Muscle of leg (tissue), 3 donors: ENCODE measurements at regions not wholly inside any gene's neighbourhood (a gene's known extent, or its start where the extent isn't known, plus 50 kb on each side); places are given as distances from the start of the nearest gene placed in this dataset.
A peak's percentile ranks its signal among the peaks of the same experiment; 100 is the strongest.

Source experiments
- DNase-seq: peaks from one replicate; pipeline ENCODE4 v3.0.0; 2013
- H3K27ac ChIP-seq: one replicate; pipeline ENCODE4 v1.5.1; 2013; ENCODE audit warnings: mild to moderate bottlenecking, low read length, control low read depth
- H3K27me3 ChIP-seq: one replicate; pipeline ENCODE4 v1.6.1; 2013; ENCODE audit warnings: low read length; ENCODE audit not compliant: control insufficient read depth, insufficient read depth
- H3K36me3 ChIP-seq: one replicate; pipeline ENCODE4 v1.6.1; 2013; ENCODE audit warnings: low read length; ENCODE audit not compliant: control insufficient read depth, insufficient read depth
- H3K4me1 ChIP-seq: one replicate; pipeline ENCODE4 v1.6.1; 2013; ENCODE audit warnings: low read length; ENCODE audit not compliant: control insufficient read depth, insufficient read depth
- H3K4me3 ChIP-seq: one replicate; pipeline ENCODE4 v1.5.1; 2013; ENCODE audit warnings: low read length, control low read depth
- H3K9me3 ChIP-seq: replicated peaks from 2 replicates; pipeline ENCODE4 v1.6.1; 2013; ENCODE audit warnings: low read depth, low read length; ENCODE audit not compliant: control insufficient read depth
- WGBS: methylation state at CpG from one replicate; pipeline ENCODE4 v1.1.5; 2013; ENCODE audit warnings: missing lambda C conversion rate; ENCODE audit not compliant: insufficient coverage; 5-methylcytosine and 5-hydroxymethylcytosine counted together

DNA sequence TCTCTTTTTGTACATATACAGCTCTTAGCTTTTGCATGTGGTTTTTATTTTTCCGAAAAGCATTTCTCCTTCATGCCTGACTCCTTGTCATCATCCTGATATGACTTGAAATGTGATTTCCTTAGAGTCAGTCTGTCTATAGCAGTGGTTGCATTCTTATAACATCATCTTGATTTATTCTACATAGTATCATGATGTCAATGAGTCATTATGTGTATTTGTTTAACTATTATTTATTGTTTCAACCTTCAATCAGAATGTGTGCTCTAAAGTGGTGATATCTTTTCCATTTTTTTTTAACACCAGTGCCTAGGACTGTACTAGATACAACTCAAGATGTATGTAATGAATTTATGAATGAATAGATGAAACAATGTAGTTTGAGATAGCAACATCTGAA lies 354.9 kb upstream of the CDH8 start:
- no peak for DNase-seq
- WGBS: no CpG with 5 or more reads among the region's 1 CpG

DNA sequence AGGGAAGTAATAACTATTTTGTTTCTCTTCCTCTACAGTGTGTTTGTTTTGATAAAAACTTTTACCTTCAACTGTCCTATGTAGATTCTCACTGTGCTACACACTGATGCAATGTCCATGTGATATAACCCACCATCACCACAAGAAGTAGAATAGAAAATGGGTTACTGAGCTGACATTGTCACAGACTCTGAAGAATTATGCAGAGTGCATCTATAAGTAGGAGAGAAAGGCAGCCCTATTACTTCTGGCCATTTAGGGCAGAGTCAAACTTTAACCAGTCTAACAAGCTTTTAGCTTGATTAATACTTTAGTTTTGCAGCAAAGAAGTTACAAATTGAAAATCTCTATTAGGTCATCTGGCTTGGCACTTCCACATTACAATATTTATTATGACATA lies 354.0 kb upstream of the CDH8 start:
- H3K27me3 ChIP-seq: no peaks in the 10 kb centered on the region
- no peak for DNase-seq
- H3K4me1 ChIP-seq: no peaks in the 10 kb centered on the region
- no peak overlapping the region for H3K27ac ChIP-seq
- no peaks in the 10 kb centered on the region for H3K9me3 ChIP-seq
- H3K36me3 ChIP-seq: no peaks in the 10 kb centered on the region
- H3K4me3 ChIP-seq: no peak overlapping the region

More for the DNA sequence above, 354.9 kb upstream of the CDH8 start:
- H3K27ac ChIP-seq: no peak overlapping the region
- H3K36me3 ChIP-seq: no peaks in the 10 kb centered on the region
- H3K27me3 ChIP-seq: no peaks in the 10 kb centered on the region
- H3K4me3 ChIP-seq: no peak overlapping the region
- no peaks in the 10 kb centered on the region for H3K9me3 ChIP-seq
- H3K4me1 ChIP-seq: no peaks in the 10 kb centered on the region

DNA sequence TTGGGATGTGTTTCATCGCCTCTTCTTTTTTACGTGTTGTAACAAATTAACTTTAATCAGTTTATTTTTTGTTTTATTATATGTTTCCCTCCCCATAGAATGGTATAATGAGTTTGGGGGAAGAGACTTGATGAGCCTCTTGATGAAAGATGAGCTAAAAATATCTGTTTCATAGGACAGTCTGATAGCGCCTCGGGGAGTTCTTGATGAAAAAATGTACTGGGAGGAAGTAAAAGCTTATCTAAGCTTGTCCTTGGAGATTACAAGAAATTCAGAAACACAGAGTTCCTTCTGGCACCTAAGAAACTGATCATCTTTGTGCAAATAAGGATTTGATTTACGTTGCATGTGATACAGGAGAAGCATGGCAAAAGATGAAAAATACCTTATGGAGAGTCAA lies 350.2 kb upstream of the CDH8 start:
- H3K36me3 ChIP-seq: no peaks in the 10 kb centered on the region
- no peaks in the 10 kb centered on the region for H3K4me1 ChIP-seq
- H3K27me3 ChIP-seq: no peaks in the 10 kb centered on the region
- peak; percentile 8 for DNase-seq
- no peaks in the 10 kb centered on the region for H3K9me3 ChIP-seq
- no peak overlapping the region for H3K27ac ChIP-seq
- H3K4me3 ChIP-seq: no peak overlapping the region
- WGBS: 42% methylated on average over 3 of the region's 5 CpGs

DNA sequence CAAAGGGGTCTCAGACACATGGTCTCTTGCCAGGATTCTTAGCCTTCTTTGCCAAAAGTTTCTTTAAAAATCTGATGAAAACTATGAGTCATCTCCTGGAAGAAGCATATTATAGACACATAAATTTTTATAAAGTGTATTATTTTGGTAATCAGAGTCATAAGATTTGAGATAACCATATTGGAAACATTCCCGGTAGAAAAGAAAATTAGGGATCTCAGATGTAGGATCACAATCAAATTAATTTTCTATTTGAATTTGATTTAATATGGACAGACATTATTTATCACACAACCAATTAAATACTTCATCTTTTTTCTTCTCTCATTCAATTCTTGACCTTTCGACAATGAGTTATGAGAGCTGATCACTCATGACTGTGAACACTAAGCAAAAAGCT lies 347.7 kb upstream of the CDH8 start:
- Histone ChIP-seq H3K4me1 (no peaks in the 10 kb centered on the region), H3K27me3 (no peaks in the 10 kb centered on the region), H3K36me3 (no peaks in the 10 kb centered on the region), H3K4me3 (no peak overlapping the region), H3K9me3 (no peaks in the 10 kb centered on the region), H3K27ac (no peak overlapping the region)
- WGBS: no CpG with 5 or more reads among the region's 2 CpGs
- DNase-seq: no peak

DNA sequence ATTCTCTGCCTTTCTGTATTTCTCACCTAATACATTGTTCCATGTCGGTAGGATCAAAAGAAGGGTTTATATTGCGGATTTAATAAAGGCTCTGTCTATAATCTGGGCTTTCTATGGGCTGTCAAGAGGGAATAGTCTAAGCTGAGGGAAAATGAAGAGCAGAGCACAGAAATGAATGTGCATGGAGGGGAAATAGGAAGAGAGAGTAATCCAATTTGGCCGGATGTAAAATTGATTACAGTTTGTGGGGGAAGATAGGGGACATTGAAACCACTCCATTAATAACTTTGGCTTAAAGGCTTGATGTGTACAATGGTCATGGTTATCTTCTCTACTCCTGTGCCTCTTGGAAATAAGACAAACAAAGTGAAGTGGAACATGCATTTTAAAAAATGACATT lies 334.2 kb upstream of the CDH8 start:
- Histone ChIP-seq H3K4me1 (no peaks in the 10 kb centered on the region), H3K4me3 (no peak overlapping the region), H3K9me3 (peaks cover 2% of the 10 kb centered on the region), H3K27ac (no peak overlapping the region), H3K36me3 (no peaks in the 10 kb centered on the region), H3K27me3 (no peaks in the 10 kb centered on the region)
- no peak for DNase-seq
- no CpG with 5 or more reads among the region's 3 CpGs for WGBS

DNA sequence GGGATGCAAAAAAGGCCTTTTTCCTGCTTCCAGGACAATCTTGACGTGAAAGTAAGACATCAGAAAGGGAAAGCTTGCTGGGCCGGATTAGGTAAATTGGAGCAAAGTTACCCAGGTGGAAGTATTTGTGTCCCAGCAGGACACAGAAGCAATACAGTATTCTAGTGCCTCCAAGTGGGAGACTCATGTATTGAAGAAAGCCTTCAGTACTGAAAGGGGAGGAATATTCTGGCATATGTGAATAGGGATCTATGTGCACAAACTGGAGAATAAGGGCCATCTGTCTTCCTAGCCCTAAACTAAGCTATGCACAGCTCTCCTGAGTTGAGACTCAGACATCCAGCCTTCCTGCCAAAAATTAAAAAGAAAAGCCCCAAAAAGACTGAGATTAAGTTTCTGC lies 327.3 kb upstream of the CDH8 start:
- 67% methylated on average over 2 of the region's 2 CpGs for WGBS

DNA sequence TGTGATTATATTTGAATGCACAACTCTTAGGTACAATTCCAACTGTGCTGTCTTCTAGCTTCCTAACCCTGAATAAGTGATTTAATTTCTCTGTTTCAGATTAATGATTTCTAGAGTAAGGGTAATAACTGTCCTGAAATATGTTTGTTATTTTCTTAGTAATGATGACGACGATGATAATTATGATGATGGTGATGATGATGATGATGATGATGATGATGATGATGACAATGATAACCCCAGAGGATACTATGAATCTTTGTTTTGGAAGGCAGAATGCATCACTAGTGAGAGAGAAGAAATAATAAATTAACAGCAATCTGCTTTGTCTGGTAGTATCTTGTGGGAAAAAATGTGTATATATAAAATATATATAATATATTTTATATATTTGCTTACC lies 317.1 kb upstream of the CDH8 start:
- Histone ChIP-seq H3K4me3 (no peak overlapping the region), H3K4me1 (no peaks in the 10 kb centered on the region), H3K27me3 (no peaks in the 10 kb centered on the region), H3K9me3 (no peaks in the 10 kb centered on the region), H3K27ac (no peak overlapping the region), H3K36me3 (no peaks in the 10 kb centered on the region)
- DNase-seq: no peak
- WGBS: 86% methylated on average over 2 of the region's 2 CpGs

More for the DNA sequence above, 327.3 kb upstream of the CDH8 start:
- H3K9me3 ChIP-seq: peaks cover 2% of the 10 kb centered on the region
- H3K4me1 ChIP-seq: no peaks in the 10 kb centered on the region
- H3K27me3 ChIP-seq: no peaks in the 10 kb centered on the region
- no peak overlapping the region for H3K27ac ChIP-seq
- no peak for DNase-seq
- H3K4me3 ChIP-seq: no peak overlapping the region
- H3K36me3 ChIP-seq: no peaks in the 10 kb centered on the region

DNA sequence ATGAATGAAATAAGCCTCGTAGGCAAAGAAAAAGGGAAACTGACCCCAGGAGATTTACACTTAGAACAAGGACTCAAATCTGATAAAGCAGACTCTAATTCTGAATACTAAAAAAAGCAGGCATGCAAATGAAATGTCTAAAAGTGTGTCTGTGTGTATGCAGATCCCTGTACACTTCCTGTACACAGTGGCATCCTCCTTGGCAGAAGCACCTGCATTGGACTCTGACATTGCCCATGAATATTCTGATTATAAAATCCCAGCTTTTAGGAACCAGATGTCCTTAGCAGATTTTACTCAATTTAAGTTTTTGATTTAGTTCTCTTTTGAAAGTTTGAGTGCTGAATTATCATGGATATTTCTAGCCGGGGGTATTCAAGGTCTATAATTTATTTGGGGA lies 306.0 kb upstream of the CDH8 start:
- H3K27me3 ChIP-seq: no peaks in the 10 kb centered on the region
- H3K27ac ChIP-seq: no peak overlapping the region
- DNase-seq: no peak
- no peaks in the 10 kb centered on the region for H3K9me3 ChIP-seq
- no CpG with 5 or more reads among the region's 2 CpGs for WGBS
- H3K4me3 ChIP-seq: no peak overlapping the region
- no peaks in the 10 kb centered on the region for H3K4me1 ChIP-seq
- H3K36me3 ChIP-seq: no peaks in the 10 kb centered on the region

DNA sequence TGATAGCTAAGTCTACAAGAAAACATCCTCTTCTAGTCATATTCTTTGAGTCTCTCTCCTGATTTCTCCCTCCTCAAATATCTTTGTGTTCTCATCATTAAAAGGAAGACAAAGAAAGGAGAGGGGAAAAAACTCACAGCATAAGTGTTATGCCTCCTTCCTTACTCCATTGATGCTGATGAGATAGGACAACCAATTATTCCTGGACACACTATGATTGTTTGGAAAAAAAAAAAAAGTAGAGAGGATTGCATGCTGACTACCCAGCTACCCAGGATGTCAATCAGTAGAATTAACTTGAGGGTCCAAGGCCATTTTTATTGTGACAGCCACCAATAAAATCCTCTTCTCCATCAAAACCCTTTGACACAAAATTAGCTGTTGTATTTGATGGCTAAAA lies 299.1 kb upstream of the CDH8 start:
- Histone ChIP-seq H3K27me3 (no peaks in the 10 kb centered on the region), H3K27ac (no peak overlapping the region), H3K4me3 (no peak overlapping the region), H3K36me3 (no peaks in the 10 kb centered on the region), H3K9me3 (no peaks in the 10 kb centered on the region), H3K4me1 (no peaks in the 10 kb centered on the region)
- DNase-seq: no peak

DNA sequence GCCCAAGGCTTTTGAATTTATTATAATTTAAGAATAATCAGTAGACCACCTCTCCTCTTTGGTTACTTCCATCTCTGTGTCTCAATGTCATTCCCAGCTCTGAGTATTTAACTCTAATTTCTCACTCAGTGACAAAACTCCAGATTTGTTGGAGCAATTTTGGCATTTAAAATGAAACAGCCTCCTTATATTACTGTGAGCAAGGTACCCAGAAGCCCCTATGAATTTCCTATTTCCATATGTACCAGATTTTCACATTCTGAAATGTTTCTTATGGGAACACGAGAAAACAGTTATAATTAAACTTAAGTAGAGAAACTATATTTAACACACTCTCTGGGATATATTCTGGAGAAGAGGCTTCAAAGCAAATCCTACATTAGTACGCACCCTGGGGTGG lies 285.4 kb upstream of the CDH8 start:
- Histone ChIP-seq H3K36me3 (no peaks in the 10 kb centered on the region), H3K4me3 (no peak overlapping the region), H3K4me1 (no peaks in the 10 kb centered on the region), H3K9me3 (peaks cover 2% of the 10 kb centered on the region), H3K27ac (no peak overlapping the region), H3K27me3 (no peaks in the 10 kb centered on the region)
- DNase-seq: no peak
- no CpG with 5 or more reads among the region's 2 CpGs for WGBS

DNA sequence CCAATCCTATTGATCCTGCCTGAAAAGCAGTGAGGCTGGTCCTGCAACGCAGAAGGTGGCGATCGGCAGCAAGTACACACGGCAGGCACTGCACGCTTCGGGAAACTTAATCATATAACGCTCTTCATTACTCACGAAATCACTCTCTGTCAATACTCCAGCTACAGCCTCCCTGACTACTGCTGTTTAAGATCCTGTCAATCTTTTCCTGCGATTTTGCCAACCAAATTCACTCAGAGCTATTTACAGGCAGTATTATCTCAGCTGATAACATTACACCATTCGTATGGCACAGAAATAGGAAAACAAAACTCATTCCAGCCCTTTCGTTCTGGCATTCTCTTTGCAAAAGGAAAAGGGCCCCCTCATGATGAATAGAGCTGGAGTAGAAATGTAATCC lies 262.4 kb upstream of the CDH8 start:
- DNase-seq: peak; percentile 4
- Histone ChIP-seq H3K27me3 (no peaks in the 10 kb centered on the region), H3K27ac (no peak overlapping the region), H3K4me1 (no peaks in the 10 kb centered on the region), H3K36me3 (no peaks in the 10 kb centered on the region), H3K9me3 (peaks cover 3% of the 10 kb centered on the region), H3K4me3 (no peak overlapping the region)
- 89% methylated on average over 8 of the region's 11 CpGs for WGBS
